ENCODE measurements at regions not wholly inside any gene's neighbourhood (a gene's known extent, or its start where the extent isn't known, plus 50 kb on each side); places are given as distances from the start of the nearest gene placed in this dataset.

DNA sequence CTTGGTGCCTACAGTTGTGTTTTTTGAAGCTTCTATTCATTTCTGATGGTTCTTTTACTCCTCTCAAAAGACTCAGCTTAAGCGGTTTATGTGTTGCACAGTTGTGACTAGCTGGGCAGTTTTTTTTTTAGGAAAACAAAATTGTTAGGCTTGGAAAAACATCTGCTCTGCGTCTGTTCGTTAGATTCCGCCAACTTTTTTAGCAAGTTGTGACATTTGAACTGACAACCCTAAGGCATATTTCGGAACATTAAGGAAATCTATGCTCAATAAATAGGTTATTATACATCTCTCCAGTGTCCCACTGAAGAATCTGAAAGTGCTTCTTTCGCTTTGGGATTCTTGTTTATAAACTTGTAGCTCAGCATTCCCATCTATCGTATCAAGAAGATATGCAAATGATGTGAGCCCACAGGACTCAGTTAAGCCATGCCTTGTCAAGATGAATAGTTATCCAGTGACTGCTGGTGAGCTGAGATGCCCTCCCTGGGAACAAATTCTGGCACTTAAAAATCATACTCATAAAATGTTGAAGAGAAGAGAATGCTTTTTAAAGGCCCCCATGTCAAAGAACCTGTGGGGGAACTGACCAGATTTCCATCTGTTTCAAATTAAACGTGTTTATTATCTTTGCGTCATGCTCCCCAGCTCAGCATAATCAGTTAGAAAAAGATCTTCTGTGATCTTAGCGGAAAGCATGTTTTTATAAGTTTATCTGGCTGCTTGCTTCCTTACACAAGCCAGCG, 109.0 kb upstream of the FAM20A start:
- FAIRE-seq = no peak
- TF ChIP-seq, protein P1, sequence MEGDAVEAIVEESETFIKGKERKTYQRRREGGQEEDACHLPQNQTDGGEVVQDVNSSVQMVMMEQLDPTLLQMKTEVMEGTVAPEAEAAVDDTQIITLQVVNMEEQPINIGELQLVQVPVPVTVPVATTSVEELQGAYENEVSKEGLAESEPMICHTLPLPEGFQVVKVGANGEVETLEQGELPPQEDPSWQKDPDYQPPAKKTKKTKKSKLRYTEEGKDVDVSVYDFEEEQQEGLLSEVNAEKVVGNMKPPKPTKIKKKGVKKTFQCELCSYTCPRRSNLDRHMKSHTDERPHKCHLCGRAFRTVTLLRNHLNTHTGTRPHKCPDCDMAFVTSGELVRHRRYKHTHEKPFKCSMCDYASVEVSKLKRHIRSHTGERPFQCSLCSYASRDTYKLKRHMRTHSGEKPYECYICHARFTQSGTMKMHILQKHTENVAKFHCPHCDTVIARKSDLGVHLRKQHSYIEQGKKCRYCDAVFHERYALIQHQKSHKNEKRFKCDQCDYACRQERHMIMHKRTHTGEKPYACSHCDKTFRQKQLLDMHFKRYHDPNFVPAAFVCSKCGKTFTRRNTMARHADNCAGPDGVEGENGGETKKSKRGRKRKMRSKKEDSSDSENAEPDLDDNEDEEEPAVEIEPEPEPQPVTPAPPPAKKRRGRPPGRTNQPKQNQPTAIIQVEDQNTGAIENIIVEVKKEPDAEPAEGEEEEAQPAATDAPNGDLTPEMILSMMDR (IDR thresholded peaks at IDR 0.05; ENCODE audit: insufficient read depth, missing control alignments) = no peak

DNA sequence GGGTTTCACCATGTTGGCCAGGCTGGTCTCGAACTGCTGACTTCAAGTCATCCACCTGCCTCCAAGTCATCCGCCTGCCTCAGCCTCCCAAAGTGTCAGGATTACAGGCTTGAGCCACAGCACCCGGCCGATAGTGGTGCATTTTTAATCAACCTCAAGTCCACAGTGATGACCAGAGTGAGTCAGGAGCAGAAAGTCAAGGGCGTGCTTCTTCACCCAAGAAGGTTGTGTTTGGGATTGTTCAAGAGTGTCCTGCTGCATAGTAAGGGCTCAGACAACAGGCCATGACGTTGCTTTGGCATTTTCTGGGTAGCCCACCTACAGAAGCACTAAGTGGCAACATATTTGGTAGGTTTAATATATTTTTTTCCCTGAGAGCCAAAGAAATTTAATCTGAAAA, 108.3 kb upstream of the FAM20A start:
- TF ChIP-seq, protein P1 (IDR thresholded peaks at IDR 0.05; ENCODE audit: insufficient read depth, missing control alignments) = no peak
- FAIRE-seq = no peak
- no peak for DNase-seq (ENCODE audit: insufficient read length, low spot score)

More for the DNA sequence above, 109.0 kb upstream of the FAM20A start:
- DNase-seq (ENCODE audit: insufficient read length, low spot score) = no peak

DNA sequence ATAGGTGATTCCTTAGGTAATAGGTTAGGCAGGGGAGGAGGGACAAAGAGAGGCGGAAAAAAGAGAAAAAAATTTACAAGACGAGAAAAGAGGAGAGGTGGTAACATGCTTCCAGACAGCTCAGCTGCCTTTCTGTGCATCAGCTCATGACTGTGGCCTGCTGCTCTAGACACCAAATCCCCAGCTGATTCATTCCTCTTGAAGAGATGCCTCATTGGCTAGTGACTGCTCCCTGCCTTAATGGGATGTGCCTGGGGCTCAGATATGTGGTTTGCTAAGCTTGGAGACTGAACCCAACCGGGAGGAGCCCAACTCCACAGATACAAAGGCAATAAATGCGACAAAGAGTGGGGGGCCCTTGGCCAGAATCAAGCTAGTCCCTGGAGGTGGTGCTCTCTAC, 105.9 kb upstream of the FAM20A start:
- TF ChIP-seq, protein P1 (IDR thresholded peaks at IDR 0.05; ENCODE audit: insufficient read depth, missing control alignments) = no peak
- FAIRE-seq (no peak), DNase-seq (ENCODE audit: insufficient read length, low spot score) (no peak)

DNA sequence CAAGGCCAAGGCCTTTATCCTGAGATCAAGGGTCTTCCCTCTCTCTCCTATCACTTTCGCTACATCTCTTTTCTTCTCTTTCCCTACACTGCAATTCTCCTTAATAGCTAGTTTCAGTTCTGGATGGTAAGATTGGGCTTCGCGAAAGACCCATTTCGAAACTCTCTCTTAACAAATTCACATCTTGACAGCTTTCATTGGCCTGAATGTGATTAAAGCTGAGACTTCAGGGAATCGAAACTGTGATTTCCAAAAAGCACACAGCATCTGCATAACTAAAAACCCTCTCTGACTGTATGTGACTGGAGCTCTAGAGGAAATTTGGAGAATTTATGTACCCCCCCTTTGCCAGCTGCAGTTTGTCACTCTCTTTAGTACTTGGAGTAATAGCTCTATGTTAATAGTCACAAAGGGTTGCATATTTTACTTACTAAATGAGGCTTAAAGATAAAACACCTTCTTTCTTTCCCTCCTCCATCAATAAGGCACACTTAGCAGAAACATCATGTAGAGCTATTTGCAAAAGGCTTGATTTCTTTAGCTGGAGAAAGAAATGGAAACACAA, 105.3 kb upstream of the FAM20A start:
- no peak for DNase-seq (ENCODE audit: insufficient read length, low spot score)
- TF ChIP-seq, protein P1 (IDR thresholded peaks at IDR 0.05; ENCODE audit: insufficient read depth, missing control alignments) = no peak
- FAIRE-seq = no peak

DNA sequence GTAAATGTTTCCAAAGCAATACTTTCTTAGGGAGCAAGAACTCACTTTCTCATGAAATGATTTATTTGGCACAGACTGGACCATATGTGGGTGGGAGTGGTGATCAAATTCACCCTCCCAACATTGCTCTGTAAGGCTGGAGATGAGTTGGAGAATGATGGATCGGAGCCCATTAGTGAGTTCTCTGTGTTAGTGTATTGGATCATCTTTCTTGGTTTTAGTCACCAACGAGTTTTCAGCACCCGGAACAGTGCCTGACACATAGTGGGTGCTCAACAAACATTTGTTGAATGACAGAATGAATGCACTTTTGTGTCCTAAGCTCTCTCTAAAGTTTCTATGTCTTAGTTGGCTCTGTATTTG, 104.5 kb upstream of the FAM20A start:
- FAIRE-seq (no peak), DNase-seq (ENCODE audit: insufficient read length, low spot score) (no peak)
- TF ChIP-seq, protein P1 (IDR thresholded peaks at IDR 0.05; ENCODE audit: insufficient read depth, missing control alignments) = no peak

DNA sequence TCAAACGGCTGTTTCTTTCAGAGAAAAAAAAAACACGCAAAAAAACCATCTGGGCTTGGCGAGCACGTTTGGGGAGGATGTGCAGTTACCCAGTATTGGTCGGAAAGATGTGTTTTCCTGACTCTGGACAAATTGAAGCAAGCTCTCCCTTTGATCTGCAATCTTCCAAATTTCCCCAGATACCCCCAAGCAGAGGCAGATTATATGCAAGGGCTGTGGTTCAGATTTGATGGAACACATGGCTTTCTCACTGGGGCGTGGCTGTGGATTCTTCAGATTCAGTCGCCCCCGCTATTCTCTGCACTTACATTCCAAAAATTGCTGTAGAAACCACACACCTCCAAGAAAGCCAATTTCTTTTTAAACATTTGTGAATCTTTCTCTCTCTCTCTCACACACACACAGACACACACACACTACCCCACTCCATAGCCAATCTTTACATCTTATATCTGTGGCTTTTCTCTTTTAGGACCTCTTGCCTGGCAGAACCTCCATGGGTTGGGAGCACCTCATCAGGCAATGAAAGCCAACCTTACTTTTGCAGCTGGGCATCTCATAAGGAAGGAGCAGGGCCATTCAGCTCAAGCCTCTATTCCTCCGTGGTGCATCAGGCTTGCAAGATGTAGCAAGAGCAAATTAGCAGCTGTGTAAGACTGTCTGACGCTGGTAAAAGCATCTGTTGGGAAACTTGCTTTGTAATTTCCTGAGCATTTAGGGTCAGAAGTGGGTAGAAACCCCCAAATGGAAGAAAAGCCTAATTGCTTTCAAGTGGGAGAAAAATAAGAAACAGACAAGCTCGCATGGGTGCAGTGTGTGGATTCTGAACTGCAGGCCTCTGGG, 103.9 kb upstream of the FAM20A start:
- no peak for FAIRE-seq
- no peak for DNase-seq (ENCODE audit: insufficient read length, low spot score)
- TF ChIP-seq, protein P1 (IDR thresholded peaks at IDR 0.05; ENCODE audit: insufficient read depth, missing control alignments) = no peak
